Endothelial cell (in vitro differentiated cells): ENCODE measurements at regions not wholly inside any gene's neighbourhood (a gene's known extent, or its start where the extent isn't known, plus 50 kb on each side); places are given as distances from the start of the nearest gene placed in this dataset.

Experiments used
- DNase-seq: peaks from one replicate; pipeline ENCODE4 v3.0.0; 2021; ENCODE audit warnings: low spot score
- H3K27ac Mint-ChIP-seq: one replicate; pipeline ENCODE4 v1.8.0; 2021; ENCODE audit warnings: mixed read lengths, inconsistent platforms; ENCODE audit not compliant: unreplicated experiment
- H3K27me3 Mint-ChIP-seq: one replicate; pipeline ENCODE4 v1.8.0; 2021; ENCODE audit warnings: mild to moderate bottlenecking, moderate library complexity, mixed read lengths, inconsistent platforms; ENCODE audit not compliant: unreplicated experiment
- H3K36me3 Mint-ChIP-seq: one replicate; pipeline ENCODE4 v1.8.0; 2021; ENCODE audit warnings: mild to moderate bottlenecking, low read depth, mixed read lengths, inconsistent platforms; ENCODE audit not compliant: unreplicated experiment
- H3K4me1 Mint-ChIP-seq: one replicate; pipeline ENCODE4 v1.8.0; 2021; ENCODE audit warnings: mild to moderate bottlenecking, mixed read lengths, inconsistent platforms; ENCODE audit not compliant: unreplicated experiment
- H3K4me3 Mint-ChIP-seq: one replicate; pipeline ENCODE4 v1.8.0; 2021; ENCODE audit warnings: mild to moderate bottlenecking, mixed read lengths, inconsistent platforms; ENCODE audit not compliant: unreplicated experiment
- H3K9me3 Mint-ChIP-seq: one replicate; pipeline ENCODE4 v1.8.0; 2021; ENCODE audit warnings: mixed read lengths, inconsistent platforms; ENCODE audit not compliant: unreplicated experiment
- CTCF ChIP-seq: fragments of 200-600 bp; sonication (generic); IDR thresholded peaks from one replicate; pipeline ENCODE4 v1.5.0; 2021; ENCODE audit warnings: antibody characterized with exemption; ENCODE audit not compliant: unreplicated experiment

DNA sequence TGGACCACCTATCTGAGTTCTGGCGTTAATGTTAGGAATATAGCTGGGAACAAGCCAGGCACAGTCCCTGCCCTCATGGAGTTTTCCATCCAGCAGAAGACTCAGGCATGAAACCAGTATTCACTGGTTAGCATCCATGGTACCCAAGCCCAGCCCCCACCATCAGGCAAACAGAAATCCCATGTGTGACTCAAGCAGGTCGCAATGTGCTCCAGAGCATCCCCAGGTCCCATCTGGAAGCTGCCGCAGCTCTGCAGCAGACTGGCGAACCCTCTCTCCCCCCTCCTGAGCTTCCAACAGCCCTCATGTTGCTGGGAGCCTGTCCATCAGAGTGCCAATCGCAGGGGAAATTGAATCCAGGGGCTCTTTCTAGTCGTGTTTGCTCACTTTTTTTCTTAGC is 174.2 kb downstream of the RRAGC start:
- Mint-ChIP-seq H3K36me3 (no peaks in the 10 kb centered on the region), H3K9me3 (no peaks in the 10 kb centered on the region), H3K27ac (no peak overlapping the region), H3K4me3 (no peak overlapping the region), H3K4me1 (peaks cover 11% of the 10 kb centered on the region), H3K27me3 (peaks cover 4% of the 10 kb centered on the region)
- no peak for TF ChIP-seq CTCF
- DNase-seq = no peak

- Mint-ChIP-seq H3K36me3 (no peaks in the 10 kb centered on the region), H3K9me3 (no peaks in the 10 kb centered on the region), H3K27me3 (peaks cover 2% of the 10 kb centered on the region), H3K27ac (no peak overlapping the region), H3K4me1 (peaks cover 7% of the 10 kb centered on the region), H3K4me3 (no peak overlapping the region)
- no peak for TF ChIP-seq CTCF
- peak; percentile 55 for DNase-seq
Measured at GRCh38 chr1:38680801-38681510, 178.6 kb downstream of the RRAGC start.

DNA sequence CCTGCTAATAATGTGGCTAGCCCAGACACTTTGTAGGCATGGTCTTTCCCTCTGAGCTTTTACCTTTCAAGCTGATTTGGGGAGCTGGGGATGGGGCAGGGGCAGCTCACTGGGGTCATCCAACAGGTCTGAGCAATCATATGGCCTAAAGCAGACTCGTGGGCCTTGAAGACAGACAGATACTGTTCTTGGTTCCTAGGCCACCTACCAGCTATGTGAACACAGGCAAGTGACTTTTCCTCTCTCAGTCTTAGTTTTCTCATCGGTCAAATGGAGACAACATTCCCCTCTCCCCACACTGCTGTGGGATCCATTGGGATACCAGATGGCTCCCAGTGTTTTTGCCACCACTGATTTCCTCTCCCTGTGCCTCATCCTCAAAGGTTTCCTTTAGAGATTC is 181.8 kb downstream of the RRAGC start:
- no peak overlapping the region for H3K4me3 Mint-ChIP-seq
- H3K27me3 Mint-ChIP-seq = peaks cover 2% of the 10 kb centered on the region
- TF ChIP-seq CTCF = no peak
- H3K9me3 Mint-ChIP-seq = no peaks in the 10 kb centered on the region
- peaks cover 7% of the 10 kb centered on the region for H3K4me1 Mint-ChIP-seq
- no peaks in the 10 kb centered on the region for H3K36me3 Mint-ChIP-seq
- no peak overlapping the region for H3K27ac Mint-ChIP-seq
- no peak for DNase-seq

GRCh38 chr1:38677311-38677710 is 182.3 kb downstream of the RRAGC start:
- no peaks in the 10 kb centered on the region for H3K36me3 Mint-ChIP-seq
- no peak for DNase-seq
- TF ChIP-seq CTCF = no peak
- H3K4me3 Mint-ChIP-seq = no peak overlapping the region
- H3K9me3 Mint-ChIP-seq = no peaks in the 10 kb centered on the region
- peaks cover 2% of the 10 kb centered on the region for H3K27me3 Mint-ChIP-seq
- H3K27ac Mint-ChIP-seq = no peak overlapping the region
- H3K4me1 Mint-ChIP-seq = peaks cover 7% of the 10 kb centered on the region

DNA sequence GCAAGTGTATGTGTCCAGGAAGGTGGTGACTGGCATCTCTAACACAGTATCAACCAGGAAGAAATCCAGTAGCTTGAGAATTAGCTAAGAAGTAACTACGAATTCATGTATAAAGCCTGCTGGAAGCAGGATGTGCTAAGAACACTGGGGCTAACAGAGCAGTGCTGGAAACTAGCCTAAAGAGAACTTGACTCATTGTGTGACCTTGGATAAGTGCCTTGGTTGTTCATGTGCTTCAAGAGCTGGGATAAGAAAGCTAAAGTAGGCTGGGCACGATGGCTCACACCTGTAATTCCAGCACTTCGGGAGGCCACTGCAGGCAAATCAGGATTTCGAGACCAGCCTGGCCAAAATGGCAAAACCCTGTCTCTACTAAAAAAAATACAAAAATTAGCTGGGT is 186.9 kb downstream of the RRAGC start:
- Mint-ChIP-seq H3K4me1 (peaks cover under 1% of the 10 kb centered on the region), H3K27ac (no peak overlapping the region), H3K27me3 (peaks cover 2% of the 10 kb centered on the region), H3K36me3 (no peaks in the 10 kb centered on the region), H3K4me3 (no peak overlapping the region), H3K9me3 (no peaks in the 10 kb centered on the region)
- TF ChIP-seq CTCF = no peak
- DNase-seq = no peak
